Activated gamma-delta T cell treated with Interleukin-2 at 50 U/mL for 16 hours (primary cell): ENCODE measurements at regions not wholly inside any gene's neighbourhood (a gene's known extent, or its start where the extent isn't known, plus 50 kb on each side); places are given as distances from the start of the nearest gene placed in this dataset.
"Not testable (repeated sequence)": the region's sequence is repeated elsewhere in the genome, so short reads cannot be mapped to it uniquely, and the experiment has no call there.

ENCODE experiments used
- DNase-seq: peaks from one replicate; pipeline ENCODE4 v3.0.0-alpha.2; 2020

GRCh38 chr3:144477593-144477992 lies 506.0 kb downstream of the DIPK2A start:
- DNase-seq = no peak

GRCh38 chr3:144480416-144480919 lies 508.8 kb downstream of the DIPK2A start:
- no peak for DNase-seq

- no peak for DNase-seq
Measured at GRCh38 chr3:144482876-144483275, 511.3 kb downstream of the DIPK2A start.

- DNase-seq = no peak
Measured at GRCh38 chr3:144487011-144487410, 515.4 kb downstream of the DIPK2A start.

GRCh38 chr3:144488927-144489326 lies 517.3 kb downstream of the DIPK2A start:
- DNase-seq = no peak

- DNase-seq = no peak
Measured at GRCh38 chr3:144491333-144491732, 519.7 kb downstream of the DIPK2A start.

GRCh38 chr3:144494651-144495050 lies 523.0 kb downstream of the DIPK2A start:
- not testable (repeated sequence) for DNase-seq

GRCh38 chr3:144496141-144496835 lies 524.7 kb downstream of the DIPK2A start:
- DNase-seq = no peak

GRCh38 chr3:144497452-144497851 lies 525.8 kb downstream of the DIPK2A start:
- no peak for DNase-seq

- no peak for DNase-seq
Measured at GRCh38 chr3:144499001-144499930, 527.6 kb downstream of the DIPK2A start.

GRCh38 chr3:144501467-144501866 lies 529.8 kb downstream of the DIPK2A start:
- no peak for DNase-seq

- DNase-seq = no peak
Measured at GRCh38 chr3:144502402-144502801, 530.8 kb downstream of the DIPK2A start.

- DNase-seq = not testable (repeated sequence)
Measured at GRCh38 chr3:144506375-144506774, 534.8 kb downstream of the DIPK2A start.

GRCh38 chr3:144511346-144511745 lies 539.7 kb downstream of the DIPK2A start:
- no peak for DNase-seq

- no peak for DNase-seq
Measured at GRCh38 chr3:144516026-144516425, 544.4 kb downstream of the DIPK2A start.

GRCh38 chr3:144516589-144516988 lies 545.0 kb downstream of the DIPK2A start:
- no peak for DNase-seq

- no peak for DNase-seq
Measured at GRCh38 chr3:144521131-144521530, 549.5 kb downstream of the DIPK2A start.

- DNase-seq = no peak
Measured at GRCh38 chr3:144522456-144522855, 550.8 kb downstream of the DIPK2A start.

GRCh38 chr3:144523396-144523795 lies 551.8 kb downstream of the DIPK2A start:
- no peak for DNase-seq

- DNase-seq = no peak
Measured at GRCh38 chr3:144524531-144524930, 552.9 kb downstream of the DIPK2A start.

- DNase-seq = no peak
Measured at GRCh38 chr3:144529566-144529965, 557.9 kb downstream of the DIPK2A start.

- no peak for DNase-seq
Measured at GRCh38 chr3:144544871-144545270, 573.2 kb downstream of the DIPK2A start.

GRCh38 chr3:144546539-144546938 lies 574.9 kb downstream of the DIPK2A start:
- no peak for DNase-seq

- DNase-seq = no peak
Measured at GRCh38 chr3:144548346-144548745, 576.7 kb downstream of the DIPK2A start.
